Astrocyte of the cerebellum (primary cell): ENCODE measurements at regions not wholly inside any gene's neighbourhood (a gene's known extent, or its start where the extent isn't known, plus 50 kb on each side); places are given as distances from the start of the nearest gene placed in this dataset.

ENCODE experiments used
- DNase-seq: peaks from one replicate; pipeline ENCODE4 v3.0.0-alpha.2; 2011; ENCODE audit warnings: low read depth
- H3K4me3 ChIP-seq: 2 replicates; pipeline ENCODE4 v1.5.1; 2011; ENCODE audit warnings: mild to moderate bottlenecking, low read depth, low read length, moderate library complexity
- in situ Hi-C: cut with HindIII; loops from 2 replicates; pipeline ENCODE4 v1.10.0; 2017; ENCODE audit warnings: low sequenced_read_pairs
- TF ChIP-seq, protein P1 (sequence below): IDR thresholded peaks from 2 replicates; pipeline ENCODE4 v1.5.1; 2012; ENCODE audit warnings: low read length, low read depth, moderate library complexity, mild to moderate bottlenecking; ENCODE audit errors: missing control alignments

DNA sequence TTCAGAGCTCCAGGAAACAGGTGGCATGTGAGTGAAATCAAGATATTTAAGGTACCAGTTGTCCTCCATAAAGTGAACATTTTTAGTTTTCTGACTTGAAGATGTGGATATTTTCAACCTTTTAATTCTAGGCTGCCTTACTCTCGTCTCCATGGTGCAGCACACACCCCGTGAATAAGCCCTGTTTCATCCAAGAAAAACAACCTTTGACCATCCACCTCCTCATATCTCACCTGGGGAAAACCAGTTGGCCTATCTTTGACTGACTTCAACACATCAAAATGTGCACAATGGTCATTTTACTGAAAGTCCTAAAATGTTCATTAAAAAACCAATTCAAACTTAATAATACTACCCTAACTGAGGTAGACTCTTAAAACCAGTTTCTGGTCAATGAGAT, 73.8 kb upstream of the CD2AP start:
- in situ Hi-C loops = no loop called here
- TF ChIP-seq, protein P1, sequence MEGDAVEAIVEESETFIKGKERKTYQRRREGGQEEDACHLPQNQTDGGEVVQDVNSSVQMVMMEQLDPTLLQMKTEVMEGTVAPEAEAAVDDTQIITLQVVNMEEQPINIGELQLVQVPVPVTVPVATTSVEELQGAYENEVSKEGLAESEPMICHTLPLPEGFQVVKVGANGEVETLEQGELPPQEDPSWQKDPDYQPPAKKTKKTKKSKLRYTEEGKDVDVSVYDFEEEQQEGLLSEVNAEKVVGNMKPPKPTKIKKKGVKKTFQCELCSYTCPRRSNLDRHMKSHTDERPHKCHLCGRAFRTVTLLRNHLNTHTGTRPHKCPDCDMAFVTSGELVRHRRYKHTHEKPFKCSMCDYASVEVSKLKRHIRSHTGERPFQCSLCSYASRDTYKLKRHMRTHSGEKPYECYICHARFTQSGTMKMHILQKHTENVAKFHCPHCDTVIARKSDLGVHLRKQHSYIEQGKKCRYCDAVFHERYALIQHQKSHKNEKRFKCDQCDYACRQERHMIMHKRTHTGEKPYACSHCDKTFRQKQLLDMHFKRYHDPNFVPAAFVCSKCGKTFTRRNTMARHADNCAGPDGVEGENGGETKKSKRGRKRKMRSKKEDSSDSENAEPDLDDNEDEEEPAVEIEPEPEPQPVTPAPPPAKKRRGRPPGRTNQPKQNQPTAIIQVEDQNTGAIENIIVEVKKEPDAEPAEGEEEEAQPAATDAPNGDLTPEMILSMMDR = no peak
- DNase-seq = no peak
- H3K4me3 ChIP-seq = no peak overlapping the region

DNA sequence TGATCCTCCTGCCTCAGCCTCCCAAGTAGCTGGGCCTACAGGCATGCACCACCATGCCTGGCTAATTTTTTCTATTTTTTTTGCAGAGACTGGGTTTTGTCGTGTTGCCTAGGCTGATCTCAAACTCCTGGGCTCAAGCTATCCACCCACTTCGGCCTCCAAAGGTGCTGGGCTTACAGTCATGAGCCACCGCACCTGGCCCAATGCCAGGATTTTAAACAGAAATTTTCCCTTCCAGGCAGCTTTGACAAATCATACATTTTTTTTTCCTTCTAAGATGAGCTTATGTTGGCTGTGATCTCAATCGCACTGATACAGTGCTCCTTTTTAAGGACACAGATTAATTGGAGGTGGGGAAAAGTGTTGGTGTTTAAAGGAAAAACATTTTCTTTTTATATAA, 73.2 kb upstream of the CD2AP start:
- in situ Hi-C loops = no loop called here
- TF ChIP-seq, protein P1 = no peak
- no peak for DNase-seq

DNA sequence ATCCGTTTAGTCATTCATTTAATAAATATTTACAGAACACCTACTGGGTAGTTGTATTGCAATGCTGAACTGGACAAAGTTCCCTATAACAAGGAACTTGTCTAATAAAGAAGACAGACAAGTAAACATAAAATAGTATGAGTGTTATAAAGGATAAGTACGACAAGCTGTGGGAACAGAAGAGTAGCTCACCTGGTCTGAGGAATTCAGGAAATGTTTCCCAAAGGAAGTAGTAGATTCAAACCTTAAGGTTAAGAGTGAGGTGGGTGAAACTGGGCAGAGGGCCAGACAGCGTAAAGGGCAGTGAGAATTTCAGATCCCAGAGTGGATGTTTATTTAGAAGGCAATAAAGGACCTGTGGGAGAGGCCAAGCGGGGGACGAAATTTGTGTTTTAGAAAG, 72.3 kb upstream of the CD2AP start:
- TF ChIP-seq, protein P1 = no peak
- H3K4me3 ChIP-seq = no peak overlapping the region
- no peak for DNase-seq
- in situ Hi-C loops = no loop called here

More for the DNA sequence above, 73.2 kb upstream of the CD2AP start:
- H3K4me3 ChIP-seq = no peak overlapping the region

DNA sequence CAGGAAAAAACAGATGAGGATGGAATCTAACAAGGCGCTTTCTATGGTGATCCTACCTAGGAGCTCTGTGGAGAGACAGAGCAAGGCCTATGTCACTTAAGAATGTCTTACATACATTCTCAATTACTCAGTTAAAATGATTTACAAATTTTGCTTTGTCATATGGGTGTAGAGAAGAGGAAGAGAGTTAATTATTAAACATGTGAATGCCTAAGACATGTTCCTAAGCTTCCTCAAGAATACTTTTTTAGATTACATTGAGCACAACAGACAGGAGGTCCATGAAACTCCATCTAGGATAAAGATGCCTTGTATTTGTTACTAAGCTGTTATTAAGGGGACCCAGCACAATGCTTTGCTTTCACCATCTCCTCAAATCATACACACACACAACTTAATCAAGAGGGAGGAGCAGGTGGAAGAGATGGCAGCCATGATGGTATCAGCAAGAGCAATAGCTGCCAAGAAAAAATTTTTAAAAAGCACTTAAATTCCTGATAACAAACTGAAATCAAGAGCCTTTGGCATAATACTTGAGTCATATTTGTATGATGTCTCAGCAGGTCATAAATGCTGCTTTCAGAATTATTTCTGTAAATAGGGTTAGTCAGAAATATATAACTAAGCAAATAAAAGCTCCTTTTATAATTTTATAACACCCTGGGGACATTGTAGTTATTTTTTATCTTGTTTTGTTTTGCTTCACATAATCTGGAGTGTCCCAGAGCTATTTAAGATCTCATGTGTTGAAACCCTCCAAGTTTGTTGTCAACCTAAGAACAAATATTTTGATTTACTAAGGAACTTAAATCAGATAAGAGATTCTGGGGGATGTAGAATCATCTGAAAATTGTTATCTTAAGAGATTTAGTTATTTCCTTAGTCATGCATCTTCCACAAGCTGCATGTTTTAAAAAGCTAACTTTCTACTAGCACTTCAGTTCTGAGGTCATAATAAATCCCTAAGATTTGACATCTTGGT, 70.0 kb upstream of the CD2AP start:
- in situ Hi-C loops = no loop called here
- DNase-seq = no peak
- H3K4me3 ChIP-seq = no peak overlapping the region
- TF ChIP-seq, protein P1 = no peak

DNA sequence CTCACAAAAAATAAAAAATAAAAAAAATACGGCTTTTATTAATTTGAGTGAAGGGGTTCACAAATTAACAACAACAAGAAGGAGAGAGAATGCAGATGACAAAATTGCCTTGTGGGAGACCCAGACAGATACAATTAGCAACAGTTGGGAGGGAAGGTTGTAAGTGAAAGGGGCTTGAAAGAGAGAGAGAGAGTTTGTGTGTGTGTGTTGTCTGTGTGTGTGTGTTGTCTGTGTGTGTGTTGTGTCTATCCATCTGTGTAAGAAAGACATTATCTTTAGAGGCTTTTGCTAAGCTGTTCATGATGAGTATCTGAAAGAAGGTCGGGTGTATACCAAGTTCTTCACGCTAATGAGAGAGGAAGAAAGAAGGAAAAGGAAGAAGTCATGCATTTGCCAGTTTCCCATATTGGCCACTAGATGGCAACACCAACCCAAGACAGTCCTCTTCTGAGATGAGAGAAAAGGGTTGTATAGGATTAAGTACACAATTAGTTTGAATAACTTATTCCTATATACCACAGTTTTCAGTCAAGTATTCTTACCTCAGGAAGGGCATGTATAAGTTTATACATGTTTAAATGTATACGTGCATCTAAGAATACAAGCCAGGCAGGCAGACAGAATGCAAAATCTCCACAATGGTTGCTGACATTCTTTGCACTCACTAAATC, 63.7 kb upstream of the CD2AP start:
- TF ChIP-seq, protein P1 = peak; percentile 90
- DNase-seq = peak; percentile 63
- no peak overlapping the region for H3K4me3 ChIP-seq
- in situ Hi-C loops = loop anchor here (5.0 kb wide), 1 partner anchor 358 kb away; no protein-coding TSS in a partner anchor

DNA sequence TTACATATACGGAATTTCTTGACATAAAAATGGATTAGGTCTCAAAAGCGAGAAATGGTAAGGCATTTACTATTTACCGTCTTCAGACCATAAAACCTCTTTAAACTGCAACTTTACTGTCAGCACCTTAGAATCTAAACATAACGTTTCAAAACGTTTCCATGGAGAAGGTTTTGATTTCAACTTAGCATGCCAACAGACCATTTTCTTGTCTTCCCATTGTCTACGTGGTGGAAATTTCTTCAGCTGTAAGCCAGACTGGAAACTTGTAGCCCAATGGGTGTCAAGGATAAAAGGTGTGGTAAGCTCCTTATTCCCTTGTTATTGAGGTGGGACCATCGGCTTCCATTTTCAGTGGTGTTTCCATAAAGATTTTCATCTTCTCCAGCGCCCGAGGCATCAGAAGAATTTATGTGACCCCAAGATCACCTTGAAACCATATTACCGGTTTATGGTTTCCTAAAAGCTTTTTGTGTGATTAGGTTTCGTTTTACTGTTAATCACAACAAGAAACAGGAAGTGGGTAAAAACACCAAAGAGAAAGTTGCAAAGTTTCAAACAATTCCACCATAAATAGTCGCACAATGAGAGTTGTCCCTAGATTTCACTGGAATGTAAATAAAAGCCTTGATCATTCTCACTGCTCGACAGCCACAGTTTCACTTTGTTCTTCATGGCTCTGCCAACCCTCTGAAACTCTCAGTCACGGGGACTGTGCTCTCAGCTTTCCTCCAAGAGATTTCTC, 63.0 kb upstream of the CD2AP start:
- TF ChIP-seq, protein P1 = no peak
- H3K4me3 ChIP-seq = no peak overlapping the region
- no peak for DNase-seq
- in situ Hi-C loops = loop anchor here (5.0 kb wide), 1 partner anchor 358 kb away; no protein-coding TSS in a partner anchor
